ENCODE measurements at regions not wholly inside any gene's neighbourhood (a gene's known extent, or its start where the extent isn't known, plus 50 kb on each side); places are given as distances from the start of the nearest gene placed in this dataset.

- no peak for DNase-seq (ENCODE audit: low read depth in 2 of 2)
Measured at GRCh38 chr1:198904321-198904720, 265.5 kb downstream of the PTPRC start.

DNA sequence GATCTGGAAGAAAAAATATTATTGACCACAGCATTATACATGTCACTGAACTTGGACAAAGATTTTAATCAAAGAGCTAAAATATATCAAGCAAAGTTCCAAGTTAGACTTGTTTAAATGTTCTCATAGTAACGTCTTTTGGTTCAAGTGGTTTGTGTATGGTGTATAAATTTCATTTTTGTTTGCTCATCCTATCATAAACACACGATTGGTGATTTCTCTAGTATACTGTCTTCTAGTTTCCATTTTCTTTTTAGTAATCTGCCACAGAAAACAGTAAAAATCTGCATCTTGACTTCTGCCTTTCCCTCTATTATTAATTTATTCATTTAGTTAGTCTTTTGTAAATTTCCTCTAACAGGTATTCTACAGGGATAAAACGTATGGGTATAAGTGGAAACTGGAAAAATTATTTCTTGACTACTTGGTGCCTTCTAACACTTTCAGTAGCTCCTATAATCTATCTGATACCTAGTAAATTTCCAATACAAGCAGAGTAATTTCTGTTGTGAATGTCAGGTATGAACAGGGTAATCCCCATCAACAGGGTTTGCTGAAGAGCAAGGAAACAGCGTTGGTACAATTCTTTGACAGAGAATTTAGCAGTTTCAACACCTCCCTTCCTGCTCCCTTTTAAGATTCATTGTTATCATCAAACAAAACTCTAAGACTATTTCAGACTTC, 268.0 kb downstream of the PTPRC start:
- no peak for DNase-seq (ENCODE audit: low read depth in 2 of 2)

- no peak for DNase-seq (ENCODE audit: low read depth in 2 of 2)
Measured at GRCh38 chr1:198907423-198907746, 268.5 kb downstream of the PTPRC start.

DNA sequence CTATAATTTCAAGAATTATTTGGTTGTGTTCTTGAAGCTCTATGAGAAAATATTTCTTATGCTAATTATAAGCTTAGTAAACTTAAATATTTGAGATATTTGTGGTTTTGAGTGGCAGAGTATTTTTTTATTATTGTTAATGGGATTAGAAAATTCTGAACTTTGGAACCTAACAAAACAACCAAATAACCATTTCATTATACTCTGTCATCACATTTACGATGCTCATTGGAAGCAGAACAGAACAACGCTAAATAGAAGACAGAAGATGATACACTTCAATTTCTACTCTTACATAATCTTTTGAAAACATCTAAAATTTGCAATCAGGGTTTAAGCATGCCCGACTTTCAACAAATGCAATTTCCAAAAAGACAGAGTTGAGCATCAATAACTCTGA, 270.2 kb downstream of the PTPRC start:
- no peak for DNase-seq (ENCODE audit: low read depth in 2 of 2)

DNA sequence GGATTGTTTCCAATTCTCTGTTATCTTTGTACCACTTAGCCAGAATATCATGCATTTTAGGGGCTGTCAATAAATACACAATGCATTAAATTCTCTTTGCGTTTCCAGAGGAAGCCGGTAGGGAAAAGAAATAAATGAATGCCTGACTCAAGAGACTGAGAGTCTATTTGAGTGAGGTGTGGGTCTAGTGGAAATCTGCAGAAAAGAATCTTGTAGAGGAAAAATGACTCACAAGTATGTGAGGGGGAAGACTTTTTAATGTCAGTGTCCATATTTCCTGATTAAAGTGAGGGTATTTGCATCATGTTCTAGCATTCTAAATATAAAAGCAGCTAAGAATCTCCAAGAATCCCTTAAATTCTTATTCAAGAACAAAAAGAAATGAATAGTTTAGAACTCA, 271.1 kb downstream of the PTPRC start:
- DNase-seq (ENCODE audit: low read depth in 2 of 2), result no peak

DNA sequence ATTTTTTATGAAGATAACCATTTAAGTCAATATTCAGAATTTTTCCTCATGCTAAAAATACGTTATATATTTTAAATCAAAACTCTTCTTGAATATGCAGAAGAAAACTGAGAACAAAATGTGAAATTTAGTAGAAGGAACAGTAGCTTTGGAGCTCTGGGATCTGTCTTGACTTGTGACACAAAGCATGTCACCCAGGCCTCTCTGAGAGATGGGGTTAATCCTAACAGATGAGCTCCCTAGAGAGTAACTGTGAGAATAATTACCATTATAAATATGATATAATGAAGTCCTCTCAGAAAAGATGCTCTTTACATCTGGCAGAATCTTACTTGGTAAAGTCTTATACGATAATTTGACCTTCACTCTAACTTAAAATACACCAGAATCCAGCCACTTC, 272.0 kb downstream of the PTPRC start:
- DNase-seq (ENCODE audit: low read depth in 2 of 2), result no peak

DNA sequence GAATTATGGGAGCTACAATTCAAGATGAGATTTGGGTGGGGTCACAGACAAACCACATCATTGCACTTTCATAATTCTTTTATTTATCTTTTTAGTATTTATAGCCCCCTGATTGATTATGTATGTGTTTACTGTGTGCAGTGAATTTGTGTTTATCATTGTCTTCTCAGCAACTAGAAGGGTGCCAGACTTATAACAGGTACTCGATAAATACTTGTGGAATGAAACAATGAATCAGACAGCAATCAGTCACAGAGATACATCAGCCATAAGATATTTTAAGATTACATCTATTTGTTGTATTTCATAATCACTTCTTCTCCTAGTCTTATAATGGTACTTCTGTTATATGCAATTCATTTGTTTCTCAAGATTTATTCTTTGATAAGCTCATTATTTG, 273.2 kb downstream of the PTPRC start:
- no peak for DNase-seq (ENCODE audit: low read depth in 2 of 2)

DNA sequence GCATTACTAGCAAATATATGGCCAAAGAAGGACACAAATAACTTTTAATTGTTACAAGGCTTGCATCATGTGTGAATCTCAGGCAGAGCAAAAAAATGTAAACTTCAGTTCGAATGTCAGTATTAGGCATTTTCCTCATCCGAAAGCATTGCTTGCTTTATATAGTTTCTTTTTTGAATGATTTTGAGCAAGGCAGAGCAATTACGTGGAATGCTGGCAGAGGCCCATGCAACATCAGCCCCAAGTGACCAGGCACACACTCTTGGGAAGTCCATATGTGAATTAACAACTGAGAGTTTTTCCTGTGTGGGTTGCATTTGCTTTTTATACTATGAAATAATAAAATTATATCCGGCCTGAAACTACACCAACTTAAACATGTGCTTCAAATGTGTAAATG, 274.8 kb downstream of the PTPRC start:
- DNase-seq (ENCODE audit: low read depth in 2 of 2), result peak in 1 of 2 experiments; percentile 55

DNA sequence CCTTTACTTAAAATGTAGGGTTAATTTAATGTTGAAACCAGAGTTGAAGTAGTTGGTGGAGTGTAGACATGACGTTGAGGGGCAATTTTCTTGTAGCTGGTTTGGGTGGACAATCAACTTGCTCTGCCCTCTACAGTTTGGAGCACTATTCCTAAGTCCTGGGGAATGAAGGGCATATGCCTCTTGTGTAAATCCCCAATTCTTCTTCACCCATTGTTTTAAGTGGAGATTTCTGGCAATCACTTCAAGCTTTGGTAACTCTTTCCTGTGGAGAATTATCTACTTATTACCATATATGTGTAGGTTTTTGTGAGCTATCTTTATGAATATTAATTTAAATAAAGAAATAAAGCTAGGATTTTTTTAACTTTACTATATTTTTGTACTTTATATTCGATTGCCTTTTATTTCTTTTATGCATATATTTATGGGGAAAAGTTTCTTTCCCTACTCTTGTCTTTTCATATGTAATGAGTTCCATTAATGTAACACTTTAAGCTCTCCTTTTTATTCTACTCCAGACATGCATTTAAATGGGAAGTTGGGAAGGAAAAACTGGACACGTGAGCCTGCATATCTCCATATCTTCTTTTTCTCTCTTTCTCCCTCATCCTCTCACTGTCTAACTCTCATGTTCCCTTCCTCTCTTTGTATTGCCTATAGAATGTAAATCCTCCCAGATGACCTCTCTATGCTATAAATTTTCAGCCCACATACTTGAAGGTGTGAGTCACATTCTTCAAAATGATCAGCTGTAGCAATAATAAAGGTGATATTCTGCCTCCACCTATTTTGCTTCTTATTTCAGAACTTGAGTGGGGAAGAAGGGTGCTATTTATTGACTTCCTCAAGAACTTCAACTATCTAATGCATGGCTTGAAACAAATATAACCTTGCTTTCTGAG, 276.7 kb downstream of the PTPRC start:
- no peak for DNase-seq (ENCODE audit: low read depth in 2 of 2)

GRCh38 chr1:198917226-198917625, 278.4 kb downstream of the PTPRC start:
- no peak for DNase-seq (ENCODE audit: low read depth in 2 of 2)

DNA sequence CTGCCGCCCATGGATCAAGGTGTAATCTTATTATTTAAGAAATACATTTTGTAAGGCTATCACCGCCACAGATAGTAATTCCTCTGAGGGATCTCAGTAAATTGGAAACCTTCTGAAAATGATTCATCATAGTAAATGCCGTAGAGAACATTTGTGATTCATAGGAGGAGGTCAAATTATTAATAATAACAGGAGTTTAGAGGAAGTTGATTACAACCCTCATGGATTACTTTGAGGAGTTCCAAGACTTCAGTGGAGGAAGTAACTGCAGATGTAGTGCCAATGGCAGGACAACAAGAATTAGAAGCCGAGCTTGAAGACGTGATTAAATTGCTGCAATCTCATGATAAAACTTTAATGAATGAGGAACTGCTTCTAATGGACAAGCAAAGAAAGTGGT, 280.1 kb downstream of the PTPRC start:
- DNase-seq (ENCODE audit: low read depth in 2 of 2), result no peak

- DNase-seq (ENCODE audit: low read depth in 2 of 2), result no peak
Measured at GRCh38 chr1:198919667-198920398, 281.0 kb downstream of the PTPRC start.

DNA sequence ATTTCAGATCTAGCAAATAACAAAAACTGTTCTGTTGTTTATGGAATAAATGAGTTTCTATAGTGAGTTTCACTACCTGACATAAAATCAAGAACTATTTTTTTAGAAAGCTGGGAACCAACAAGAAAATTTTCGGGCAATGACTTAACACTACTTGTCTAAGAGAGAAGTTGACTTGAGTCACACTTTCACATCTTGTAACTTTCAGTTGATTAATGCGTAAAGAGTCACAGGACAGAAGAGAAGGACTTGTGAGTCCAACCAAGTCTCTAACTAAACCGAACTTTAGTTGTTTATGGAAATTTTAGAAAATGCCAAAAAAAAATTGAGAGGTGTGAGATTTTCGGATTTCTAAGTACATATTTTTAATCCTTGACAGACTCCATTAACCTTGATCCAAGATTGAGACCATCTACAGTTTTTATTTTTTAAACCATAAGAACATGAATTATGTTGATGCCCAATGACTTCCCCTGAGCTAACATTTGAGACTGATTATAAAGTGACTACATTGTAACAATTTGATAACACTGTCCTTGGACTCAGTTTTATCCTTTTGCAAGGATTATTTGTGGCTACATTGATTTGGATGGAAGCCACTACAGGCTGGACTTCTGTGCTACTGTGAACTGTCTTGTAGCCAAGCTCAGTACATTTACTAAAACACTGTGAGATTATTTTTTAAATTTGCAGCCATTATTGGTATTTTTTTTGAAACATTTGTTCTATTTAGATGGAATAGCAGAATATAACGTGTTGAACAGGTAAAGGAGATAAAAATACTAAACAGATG, 284.0 kb downstream of the PTPRC start:
- DNase-seq (ENCODE audit: low read depth in 2 of 2), result no peak

GRCh38 chr1:198923993-198924392, 285.2 kb downstream of the PTPRC start:
- no peak for DNase-seq (ENCODE audit: low read depth in 2 of 2)

GRCh38 chr1:198925567-198925966, 286.7 kb downstream of the PTPRC start:
- DNase-seq (ENCODE audit: low read depth in 2 of 2), result no peak

DNA sequence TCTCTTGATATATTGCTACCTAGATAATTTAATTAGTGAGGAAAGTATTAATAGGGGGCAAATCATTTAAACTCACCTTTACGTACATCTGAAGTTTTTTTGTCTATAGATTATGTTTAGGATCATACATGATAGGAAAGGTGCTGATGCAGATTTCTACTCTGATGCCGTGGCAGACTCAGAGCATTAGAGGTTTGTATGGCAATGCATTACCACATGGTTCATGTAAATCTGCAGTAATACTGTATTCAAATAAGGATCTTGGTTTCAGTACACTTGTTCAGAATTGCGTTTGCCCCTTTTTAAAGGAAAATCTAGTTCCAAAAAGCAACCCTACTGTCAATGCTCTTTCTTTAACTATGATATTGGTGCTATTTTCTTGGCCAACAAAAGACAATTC, 288.3 kb downstream of the PTPRC start:
- no peak for DNase-seq (ENCODE audit: low read depth in 2 of 2)

DNA sequence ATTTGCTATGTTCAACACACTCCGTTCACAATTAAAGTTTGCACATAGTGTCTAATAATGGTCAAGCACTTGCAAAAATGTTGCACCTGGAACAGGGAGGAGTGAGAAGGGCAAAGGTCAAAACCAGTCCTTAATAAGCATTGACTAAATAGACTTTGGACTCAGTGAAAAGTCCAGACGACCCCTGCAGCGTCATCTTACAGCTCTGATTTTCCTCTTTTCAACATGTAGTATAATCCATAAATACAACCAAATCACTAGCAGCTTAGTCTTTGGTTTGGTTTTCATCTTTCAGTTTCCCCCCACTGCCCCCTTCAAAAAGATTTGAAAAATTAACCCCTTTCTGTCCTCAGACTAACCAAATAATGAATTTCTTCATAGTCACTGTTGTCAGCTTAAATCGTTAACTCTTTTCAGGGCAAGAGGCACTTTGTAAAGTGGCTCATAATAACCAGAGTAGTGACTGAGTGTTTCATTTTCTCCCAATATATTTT, 290.3 kb downstream of the PTPRC start:
- DNase-seq (ENCODE audit: low read depth in 2 of 2), result no peak

DNA sequence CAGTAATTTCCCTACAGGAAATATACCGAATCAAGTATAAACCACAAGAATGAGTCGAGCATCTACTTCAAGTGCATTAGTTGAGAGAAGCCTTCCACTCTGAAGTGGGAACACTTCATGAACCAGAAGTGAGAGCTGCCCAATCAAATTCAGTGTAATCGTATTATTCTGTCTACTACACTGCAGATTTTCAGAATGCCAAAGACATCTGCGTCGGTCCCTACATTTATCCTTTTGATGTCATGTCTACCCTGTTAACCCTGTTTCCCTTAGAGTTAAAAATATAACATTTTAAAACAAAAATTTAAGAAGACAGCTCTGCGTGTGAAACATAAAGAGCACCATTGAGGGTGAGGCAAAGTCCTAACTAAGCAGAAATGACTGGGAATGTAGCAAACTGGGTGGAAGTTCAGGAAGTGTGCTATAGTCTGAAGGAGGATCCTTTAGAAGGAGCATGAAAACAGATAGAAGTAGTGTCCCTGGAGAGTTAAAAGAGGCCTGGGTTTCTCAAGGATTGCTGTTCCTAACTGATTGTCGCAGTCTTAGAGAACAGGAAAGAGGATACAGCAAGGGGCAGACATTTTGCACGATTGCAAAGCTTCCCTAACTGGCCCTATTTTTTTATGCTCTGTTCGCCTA, 291.2 kb downstream of the PTPRC start:
- DNase-seq (ENCODE audit: low read depth in 2 of 2), result no peak

- no peak for DNase-seq (ENCODE audit: low read depth in 2 of 2)
Measured at GRCh38 chr1:198932351-198932991, 293.6 kb downstream of the PTPRC start.

- DNase-seq (ENCODE audit: low read depth in 2 of 2), result no peak
Measured at GRCh38 chr1:198933515-198934222, 294.8 kb downstream of the PTPRC start.
